ENCODE measurements at regions not wholly inside any gene's neighbourhood (a gene's known extent, or its start where the extent isn't known, plus 50 kb on each side); places are given as distances from the start of the nearest gene placed in this dataset.

GRCh38 chr9:84129529-84129928 is 148.9 kb downstream of the RMI1 start:
- CTCF ChIA-PET, result no interaction called here
- POLR2A ChIA-PET (ENCODE audit: low non-redundant PET), result no interaction called here
- BruUV-seq (replicated peaks), result no TSS peak
- TF ChIP-seq EZH2 (IDR thresholded peaks at IDR 0.05; ENCODE audit: borderline replicate concordance, low read depth, low read length, poor library complexity, severe bottlenecking) (no peak), CTCF (conservative IDR thresholded peaks at IDR 0.05; ENCODE audit: low read depth, low read length) (no peak)
- H3K36me3 ChIP-seq (ENCODE audit: insufficient read depth, low read length, poor library complexity, severe bottlenecking), result no peaks in the 10 kb centered on the region
- no peak overlapping the region for H3K4me3 ChIP-seq (ENCODE audit: low read depth, low read length, poor library complexity, severe bottlenecking)
- H3K27ac ChIP-seq (ENCODE audit: low read depth, low read length, poor library complexity, severe bottlenecking), result no peak overlapping the region
- DNase-seq (ENCODE audit: low spot score), result no peak
- no peaks in the 10 kb centered on the region for H3K9me3 ChIP-seq (ENCODE audit: low read depth, low read length, poor library complexity, severe bottlenecking)
- no peaks in the 10 kb centered on the region for H3K4me1 ChIP-seq (ENCODE audit: insufficient read depth, low read length, poor library complexity, severe bottlenecking)
- no peaks in the 10 kb centered on the region for H3K27me3 ChIP-seq (replicated peaks; ENCODE audit: insufficient read depth, low read depth, low read length, poor library complexity)
- intact Hi-C loops (cut with micrococcal nuclease; ENCODE audit: unreplicated experiment), result no loop called here

- H3K4me1 ChIP-seq (ENCODE audit: insufficient read depth, low read length, poor library complexity, severe bottlenecking), result no peaks in the 10 kb centered on the region
- no peaks in the 10 kb centered on the region for H3K36me3 ChIP-seq (ENCODE audit: insufficient read depth, low read length, poor library complexity, severe bottlenecking)
- BruUV-seq (replicated peaks), result no TSS peak
- H3K27me3 ChIP-seq (replicated peaks; ENCODE audit: insufficient read depth, low read depth, low read length, poor library complexity), result peaks cover 16% of the 10 kb centered on the region
- intact Hi-C loops (cut with micrococcal nuclease; ENCODE audit: unreplicated experiment), result no loop called here
- no peak overlapping the region for H3K4me3 ChIP-seq (ENCODE audit: low read depth, low read length, poor library complexity, severe bottlenecking)
- CTCF ChIA-PET, result no interaction called here
- POLR2A ChIA-PET (ENCODE audit: low non-redundant PET), result no interaction called here
- TF ChIP-seq CTCF (conservative IDR thresholded peaks at IDR 0.05; ENCODE audit: low read depth, low read length), result no peak
- no peak for TF ChIP-seq EZH2 (IDR thresholded peaks at IDR 0.05; ENCODE audit: borderline replicate concordance, low read depth, low read length, poor library complexity, severe bottlenecking)
- no peaks in the 10 kb centered on the region for H3K9me3 ChIP-seq (ENCODE audit: low read depth, low read length, poor library complexity, severe bottlenecking)
- DNase-seq (ENCODE audit: low spot score), result no peak
- H3K27ac ChIP-seq (ENCODE audit: low read depth, low read length, poor library complexity, severe bottlenecking), result no peak overlapping the region
Measured at GRCh38 chr9:84136119-84136868, 155.7 kb downstream of the RMI1 start.

GRCh38 chr9:84137968-84138367 is 157.4 kb downstream of the RMI1 start:
- POLR2A ChIA-PET (ENCODE audit: low non-redundant PET), result no interaction called here
- BruUV-seq (replicated peaks), result no TSS peak
- no peaks in the 10 kb centered on the region for H3K9me3 ChIP-seq (ENCODE audit: low read depth, low read length, poor library complexity, severe bottlenecking)
- no peaks in the 10 kb centered on the region for H3K4me1 ChIP-seq (ENCODE audit: insufficient read depth, low read length, poor library complexity, severe bottlenecking)
- no peak for DNase-seq (ENCODE audit: low spot score)
- H3K27me3 ChIP-seq (replicated peaks; ENCODE audit: insufficient read depth, low read depth, low read length, poor library complexity), result peaks cover 25% of the 10 kb centered on the region
- no peak overlapping the region for H3K27ac ChIP-seq (ENCODE audit: low read depth, low read length, poor library complexity, severe bottlenecking)
- TF ChIP-seq CTCF (conservative IDR thresholded peaks at IDR 0.05; ENCODE audit: low read depth, low read length) (no peak), EZH2 (IDR thresholded peaks at IDR 0.05; ENCODE audit: borderline replicate concordance, low read depth, low read length, poor library complexity, severe bottlenecking) (no peak)
- CTCF ChIA-PET, result no interaction called here
- intact Hi-C loops (cut with micrococcal nuclease; ENCODE audit: unreplicated experiment), result no loop called here
- no peaks in the 10 kb centered on the region for H3K36me3 ChIP-seq (ENCODE audit: insufficient read depth, low read length, poor library complexity, severe bottlenecking)
- H3K4me3 ChIP-seq (ENCODE audit: low read depth, low read length, poor library complexity, severe bottlenecking), result no peak overlapping the region
